ENCODE measurements at regions not wholly inside any gene's neighbourhood (a gene's known extent, or its start where the extent isn't known, plus 50 kb on each side); places are given as distances from the start of the nearest gene placed in this dataset.

GRCh38 chr13:80454245-80454644 is 113.3 kb upstream of the SPRY2 start:
- TF ChIP-seq CTCF (IDR thresholded peaks at IDR 0.05; ENCODE audit: poor library complexity) (no peak), EZH2 (IDR thresholded peaks at IDR 0.05; ENCODE audit: borderline replicate concordance) (no peak), EZH2phosphoT487 (IDR thresholded peaks at IDR 0.05; ENCODE audit: low read depth, severe bottlenecking, unreplicated experiment) (no peak)

Measured in hepatocyte (in vitro differentiated cells).